HL-60 (cell line): ENCODE measurements at regions not wholly inside any gene's neighbourhood (a gene's known extent, or its start where the extent isn't known, plus 50 kb on each side); places are given as distances from the start of the nearest gene placed in this dataset.

ENCODE experiments used
- CTCF ChIP-seq: IDR thresholded peaks from one replicate; pipeline ENCODE4 v1.5.1; 2011; ENCODE audit warnings: low read length, control low read depth, inconsistent platforms; ENCODE audit not compliant: insufficient read depth
- GABPA ChIP-seq: IDR thresholded peaks from 2 replicates; pipeline ENCODE4 v1.6.1; 2012; ENCODE audit warnings: low read depth
- POLR2AphosphoS5 ChIP-seq: IDR thresholded peaks from 2 replicates; pipeline ENCODE4 v1.6.1; 2012; ENCODE audit warnings: low read depth
- TF ChIP-seq, protein P1 (sequence below): IDR thresholded peaks from 2 replicates; pipeline ENCODE4 v1.6.1; 2012; ENCODE audit warnings: low read depth; ENCODE audit not compliant: insufficient replicate concordance

- TF ChIP-seq POLR2AphosphoS5: no peak
- TF ChIP-seq CTCF: no peak
- no peak for TF ChIP-seq GABPA
- TF ChIP-seq, protein P1, sequence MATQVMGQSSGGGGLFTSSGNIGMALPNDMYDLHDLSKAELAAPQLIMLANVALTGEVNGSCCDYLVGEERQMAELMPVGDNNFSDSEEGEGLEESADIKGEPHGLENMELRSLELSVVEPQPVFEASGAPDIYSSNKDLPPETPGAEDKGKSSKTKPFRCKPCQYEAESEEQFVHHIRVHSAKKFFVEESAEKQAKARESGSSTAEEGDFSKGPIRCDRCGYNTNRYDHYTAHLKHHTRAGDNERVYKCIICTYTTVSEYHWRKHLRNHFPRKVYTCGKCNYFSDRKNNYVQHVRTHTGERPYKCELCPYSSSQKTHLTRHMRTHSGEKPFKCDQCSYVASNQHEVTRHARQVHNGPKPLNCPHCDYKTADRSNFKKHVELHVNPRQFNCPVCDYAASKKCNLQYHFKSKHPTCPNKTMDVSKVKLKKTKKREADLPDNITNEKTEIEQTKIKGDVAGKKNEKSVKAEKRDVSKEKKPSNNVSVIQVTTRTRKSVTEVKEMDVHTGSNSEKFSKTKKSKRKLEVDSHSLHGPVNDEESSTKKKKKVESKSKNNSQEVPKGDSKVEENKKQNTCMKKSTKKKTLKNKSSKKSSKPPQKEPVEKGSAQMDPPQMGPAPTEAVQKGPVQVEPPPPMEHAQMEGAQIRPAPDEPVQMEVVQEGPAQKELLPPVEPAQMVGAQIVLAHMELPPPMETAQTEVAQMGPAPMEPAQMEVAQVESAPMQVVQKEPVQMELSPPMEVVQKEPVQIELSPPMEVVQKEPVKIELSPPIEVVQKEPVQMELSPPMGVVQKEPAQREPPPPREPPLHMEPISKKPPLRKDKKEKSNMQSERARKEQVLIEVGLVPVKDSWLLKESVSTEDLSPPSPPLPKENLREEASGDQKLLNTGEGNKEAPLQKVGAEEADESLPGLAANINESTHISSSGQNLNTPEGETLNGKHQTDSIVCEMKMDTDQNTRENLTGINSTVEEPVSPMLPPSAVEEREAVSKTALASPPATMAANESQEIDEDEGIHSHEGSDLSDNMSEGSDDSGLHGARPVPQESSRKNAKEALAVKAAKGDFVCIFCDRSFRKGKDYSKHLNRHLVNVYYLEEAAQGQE: no peak
Observed at GRCh38 chr3:190738636-190739155, 123.8 kb downstream of the GMNC start.
